AG09309 (cell line): ENCODE measurements at regions not wholly inside any gene's neighbourhood (a gene's known extent, or its start where the extent isn't known, plus 50 kb on each side); places are given as distances from the start of the nearest gene placed in this dataset.

Experiments used
- DNase-seq: peaks from one replicate; pipeline ENCODE4 v3.0.0-alpha.2; 2010; ENCODE audit warnings: low read depth
- H3K4me3 ChIP-seq: 2 replicates; pipeline ENCODE4 v1.5.1; 2011; ENCODE audit warnings: mild to moderate bottlenecking, low read depth, low read length, moderate library complexity; ENCODE audit not compliant: control insufficient read depth
- TF ChIP-seq, protein P1 (sequence below): IDR thresholded peaks from 2 replicates; pipeline ENCODE4 v1.5.1; 2011; ENCODE audit warnings: mild to moderate bottlenecking, low read depth, low read length, inconsistent platforms; ENCODE audit not compliant: insufficient read depth, control insufficient read depth; ENCODE audit errors: missing control alignments

GRCh38 chr1:56360021-56360420 lies 219.3 kb downstream of the PLPP3 start:
- no peak overlapping the region for H3K4me3 ChIP-seq
- DNase-seq, result no peak
- TF ChIP-seq, protein P1, sequence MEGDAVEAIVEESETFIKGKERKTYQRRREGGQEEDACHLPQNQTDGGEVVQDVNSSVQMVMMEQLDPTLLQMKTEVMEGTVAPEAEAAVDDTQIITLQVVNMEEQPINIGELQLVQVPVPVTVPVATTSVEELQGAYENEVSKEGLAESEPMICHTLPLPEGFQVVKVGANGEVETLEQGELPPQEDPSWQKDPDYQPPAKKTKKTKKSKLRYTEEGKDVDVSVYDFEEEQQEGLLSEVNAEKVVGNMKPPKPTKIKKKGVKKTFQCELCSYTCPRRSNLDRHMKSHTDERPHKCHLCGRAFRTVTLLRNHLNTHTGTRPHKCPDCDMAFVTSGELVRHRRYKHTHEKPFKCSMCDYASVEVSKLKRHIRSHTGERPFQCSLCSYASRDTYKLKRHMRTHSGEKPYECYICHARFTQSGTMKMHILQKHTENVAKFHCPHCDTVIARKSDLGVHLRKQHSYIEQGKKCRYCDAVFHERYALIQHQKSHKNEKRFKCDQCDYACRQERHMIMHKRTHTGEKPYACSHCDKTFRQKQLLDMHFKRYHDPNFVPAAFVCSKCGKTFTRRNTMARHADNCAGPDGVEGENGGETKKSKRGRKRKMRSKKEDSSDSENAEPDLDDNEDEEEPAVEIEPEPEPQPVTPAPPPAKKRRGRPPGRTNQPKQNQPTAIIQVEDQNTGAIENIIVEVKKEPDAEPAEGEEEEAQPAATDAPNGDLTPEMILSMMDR, result no peak

DNA sequence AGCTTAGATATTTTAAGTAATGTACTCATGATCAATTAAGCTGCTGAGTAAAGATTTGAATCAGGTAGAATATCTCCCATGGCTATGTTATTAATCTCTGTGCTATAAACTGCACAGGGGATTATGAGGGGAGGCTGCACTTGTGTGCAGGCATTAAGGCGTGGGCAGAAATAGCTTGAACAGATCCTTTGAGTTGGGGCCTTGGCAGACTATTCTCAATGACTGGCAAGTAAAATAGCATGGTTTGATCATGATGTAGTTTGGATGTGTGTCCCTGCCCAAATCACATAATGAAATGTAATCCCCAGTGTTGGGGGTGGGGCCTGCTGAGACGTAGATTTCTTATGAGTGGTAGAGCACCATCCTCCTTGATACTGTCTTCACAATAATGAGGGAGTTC lies 220.3 kb downstream of the PLPP3 start:
- no peak for DNase-seq
- TF ChIP-seq, protein P1, result no peak
- H3K4me3 ChIP-seq, result no peak overlapping the region

DNA sequence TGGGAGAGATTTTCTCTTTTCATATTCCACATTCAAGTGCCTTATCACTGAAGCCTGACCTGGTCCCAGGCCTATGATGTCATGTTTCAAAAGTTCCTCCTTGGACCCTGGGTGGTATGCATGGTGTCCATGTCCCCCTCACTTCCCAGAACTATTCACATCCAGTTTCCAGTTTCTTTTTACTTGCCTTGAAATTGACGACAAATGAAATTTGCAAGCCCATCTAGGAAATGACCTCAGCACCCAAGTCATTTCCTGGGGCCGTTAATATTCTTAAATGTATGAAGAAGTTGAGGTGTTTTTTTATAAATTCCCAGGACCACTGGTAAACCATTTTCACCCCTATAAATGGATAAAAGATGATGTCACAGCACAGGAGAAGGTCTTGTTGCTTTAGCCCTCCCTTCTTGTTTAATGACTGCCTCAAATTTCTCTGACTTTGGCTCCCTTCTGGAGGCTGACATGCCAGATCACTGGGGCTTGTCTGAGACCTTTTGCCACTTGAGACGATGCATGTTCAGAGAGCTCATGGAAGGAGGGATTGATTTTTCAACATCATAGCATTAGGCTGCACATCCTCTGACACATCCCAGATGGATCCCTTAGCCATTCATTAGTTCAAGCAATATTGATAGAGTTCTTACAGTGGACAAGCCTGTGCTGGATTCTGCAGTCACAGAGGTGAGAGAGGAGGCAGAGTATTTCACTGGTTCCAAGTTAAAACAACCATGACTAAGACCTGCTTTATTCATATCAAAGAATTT lies 221.3 kb downstream of the PLPP3 start:
- TF ChIP-seq, protein P1, result no peak
- DNase-seq, result no peak
- no peak overlapping the region for H3K4me3 ChIP-seq

GRCh38 chr1:56356376-56356990 lies 222.9 kb downstream of the PLPP3 start:
- DNase-seq, result no peak
- TF ChIP-seq, protein P1, result no peak
- no peak overlapping the region for H3K4me3 ChIP-seq

DNA sequence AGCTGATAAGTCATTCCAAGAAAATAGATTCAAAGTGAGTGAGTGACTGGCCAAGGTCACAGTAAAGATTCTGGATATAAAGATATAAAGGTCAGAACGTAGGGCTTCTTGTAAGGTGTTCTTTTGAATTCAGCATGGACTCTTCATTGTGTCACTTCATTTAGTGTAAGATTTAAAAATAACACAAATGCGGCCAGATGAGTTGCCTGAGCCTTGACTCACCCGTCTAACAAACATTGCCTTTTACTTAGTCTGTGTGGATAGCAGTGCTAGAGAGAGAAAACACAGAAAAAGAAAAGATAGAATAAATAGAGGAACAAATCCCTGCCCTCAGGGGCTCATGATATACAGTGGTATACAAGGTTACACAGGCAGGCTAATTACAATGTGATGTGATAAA lies 223.4 kb downstream of the PLPP3 start:
- TF ChIP-seq, protein P1, result no peak
- DNase-seq, result no peak
- no peak overlapping the region for H3K4me3 ChIP-seq

- no peak for DNase-seq
- H3K4me3 ChIP-seq, result no peak overlapping the region
- TF ChIP-seq, protein P1, result no peak
Measured at GRCh38 chr1:56355422-56355821, 223.9 kb downstream of the PLPP3 start.
